Fibroblast of skin of left biceps (primary cell): ENCODE measurements at regions not wholly inside any gene's neighbourhood (a gene's known extent, or its start where the extent isn't known, plus 50 kb on each side); places are given as distances from the start of the nearest gene placed in this dataset.
"Not testable (repeated sequence)": the region's sequence is repeated elsewhere in the genome, so short reads cannot be mapped to it uniquely, and the experiment has no call there.

ENCODE experiments used
- DNase-seq, 2 experiments: peaks; one replicate each; pipeline ENCODE4 v3.0.0-alpha.2; 2013; ENCODE audit warnings: low read depth in 2 of 2

DNA sequence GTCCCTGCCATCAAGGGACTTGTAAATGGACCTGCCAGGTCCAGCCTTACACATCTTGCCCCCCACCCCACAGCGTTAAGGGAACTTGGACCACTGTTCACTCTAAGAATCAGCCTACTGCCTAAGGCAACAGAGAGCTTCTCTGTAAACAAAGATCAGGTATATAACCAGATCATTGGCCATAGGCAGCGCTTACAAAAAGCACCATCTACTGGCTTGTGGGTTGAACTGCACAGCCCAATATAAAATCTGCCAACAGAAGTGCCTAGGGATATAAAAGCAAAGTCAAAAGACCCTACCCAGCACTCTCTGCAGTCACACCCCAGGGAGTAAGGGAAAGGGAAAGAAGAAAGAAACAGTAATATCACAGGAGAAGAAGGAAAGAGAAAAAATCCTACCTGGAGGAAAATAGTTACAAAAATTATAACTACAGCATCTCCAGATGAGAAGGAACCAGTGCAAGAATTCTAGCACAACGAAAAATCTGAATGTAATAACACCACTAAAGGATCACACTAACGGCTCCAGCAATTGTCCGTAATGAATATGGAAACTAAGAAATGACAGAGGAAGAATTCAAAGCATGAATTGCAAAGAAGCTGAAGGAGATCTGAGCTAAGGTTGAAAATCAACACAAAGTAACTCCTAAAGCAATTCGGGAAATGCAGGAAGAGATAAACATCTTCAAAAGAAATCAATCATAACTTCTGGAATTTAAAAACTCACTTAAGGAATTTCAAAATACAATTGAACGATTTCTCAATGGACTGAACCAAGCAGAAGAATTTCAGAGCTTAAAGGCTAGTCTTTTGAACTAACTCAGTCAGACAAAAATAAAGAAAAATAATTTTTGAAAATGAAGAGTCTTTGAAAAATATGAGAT is 95.2 kb upstream of the PCED1B start:
- DNase-seq: peak in 1 of 2 experiments; percentile 29

DNA sequence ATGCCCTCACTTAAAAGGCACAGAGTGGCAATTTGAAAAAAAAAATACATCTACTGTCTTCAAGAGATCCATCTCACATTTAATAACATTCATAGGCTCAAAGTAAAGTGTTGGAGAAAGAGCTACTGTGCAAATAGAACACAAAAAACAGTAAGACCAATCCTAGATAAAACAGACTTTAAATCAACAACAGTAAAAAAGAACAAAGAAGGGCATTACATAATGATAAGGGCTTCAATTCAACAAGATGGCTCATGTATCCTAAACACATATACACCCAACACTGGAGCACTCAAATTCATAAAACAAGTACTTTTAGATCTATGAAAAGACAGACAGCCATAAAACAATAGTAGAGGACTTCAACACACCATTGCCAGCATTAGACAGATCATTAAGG is 93.6 kb upstream of the PCED1B start:
- no peak for DNase-seq

DNA sequence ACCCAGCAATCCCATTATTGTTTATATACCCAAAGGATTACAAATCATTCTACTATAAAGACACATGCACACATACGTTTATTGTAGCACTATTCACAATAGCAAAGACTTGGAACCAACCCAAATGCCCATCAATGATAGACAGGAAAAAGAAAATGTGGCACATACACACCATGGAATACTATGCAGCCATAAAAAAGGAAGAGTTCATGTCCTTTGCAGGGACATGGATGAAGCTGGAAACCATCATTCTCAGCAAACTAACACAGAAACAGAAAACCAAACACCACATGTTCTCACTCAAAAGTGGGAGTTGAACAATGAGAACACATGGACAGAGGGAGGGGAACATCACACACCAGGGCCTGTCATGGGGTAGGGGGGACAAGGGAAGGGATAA is 91.3 kb upstream of the PCED1B start:
- DNase-seq: not testable (repeated sequence)

DNA sequence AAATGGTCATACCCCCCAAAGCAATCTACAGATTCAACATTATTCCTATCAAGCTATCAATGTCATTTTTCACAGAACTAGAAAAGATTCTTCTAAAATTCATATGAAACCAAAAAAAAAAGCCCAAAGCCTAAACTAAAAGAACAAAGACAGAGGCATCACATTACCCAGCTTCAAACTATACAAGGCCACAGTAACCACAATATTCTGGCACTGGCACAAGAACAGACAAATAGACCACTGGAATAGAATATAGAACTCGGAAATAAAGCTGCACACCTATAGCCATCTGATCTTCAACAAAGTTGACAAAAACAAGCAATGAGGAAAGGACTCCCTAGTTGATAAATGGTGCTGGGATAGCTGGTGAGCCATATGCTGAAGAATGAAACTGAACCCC is 89.2 kb upstream of the PCED1B start:
- DNase-seq: no peak

DNA sequence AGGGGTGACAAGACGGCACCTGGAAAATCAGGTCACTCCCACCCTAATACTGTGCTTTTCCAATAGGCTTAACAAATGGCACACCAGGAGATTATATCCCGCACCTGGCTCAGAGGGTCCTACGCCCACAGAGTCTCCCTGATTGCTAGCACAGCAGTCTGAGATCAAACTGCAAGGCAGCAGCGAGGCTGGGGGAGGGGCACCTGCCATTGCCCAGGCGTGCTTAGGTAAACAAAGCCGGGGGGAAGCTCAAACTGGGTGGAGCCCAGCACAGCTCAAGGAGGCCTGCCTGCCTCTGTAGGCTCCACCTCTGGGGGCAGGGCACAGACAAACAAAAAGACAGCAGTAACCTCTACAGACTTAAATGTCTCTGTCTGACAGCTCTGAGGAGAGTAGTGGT is 87.4 kb upstream of the PCED1B start:
- not testable (repeated sequence) for DNase-seq

DNA sequence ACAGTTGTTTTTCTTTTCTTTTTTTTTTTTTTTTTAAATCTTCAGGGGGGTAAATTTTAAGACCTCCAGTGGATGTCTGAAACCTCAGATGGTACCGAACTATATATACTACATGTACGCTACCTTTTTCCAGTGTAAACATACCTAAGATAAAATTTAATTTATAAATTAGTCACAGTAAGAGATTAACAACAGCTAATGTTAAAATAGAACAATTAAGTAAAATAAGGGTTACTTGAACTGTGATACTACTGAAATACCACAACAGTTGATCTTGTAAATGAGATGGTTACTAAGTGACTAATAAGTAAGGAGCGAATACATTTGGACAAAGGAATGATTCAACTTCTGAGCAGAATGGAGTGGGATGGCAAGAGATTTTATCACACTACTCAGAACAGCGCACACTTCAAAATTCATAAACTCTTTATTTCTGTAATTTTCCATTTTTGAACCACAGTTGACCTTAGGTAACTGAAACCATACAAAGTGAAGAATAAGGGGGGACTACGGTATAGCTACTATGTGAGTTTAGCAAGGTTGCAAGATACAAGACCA is 80.5 kb upstream of the PCED1B start:
- no peak for DNase-seq

DNA sequence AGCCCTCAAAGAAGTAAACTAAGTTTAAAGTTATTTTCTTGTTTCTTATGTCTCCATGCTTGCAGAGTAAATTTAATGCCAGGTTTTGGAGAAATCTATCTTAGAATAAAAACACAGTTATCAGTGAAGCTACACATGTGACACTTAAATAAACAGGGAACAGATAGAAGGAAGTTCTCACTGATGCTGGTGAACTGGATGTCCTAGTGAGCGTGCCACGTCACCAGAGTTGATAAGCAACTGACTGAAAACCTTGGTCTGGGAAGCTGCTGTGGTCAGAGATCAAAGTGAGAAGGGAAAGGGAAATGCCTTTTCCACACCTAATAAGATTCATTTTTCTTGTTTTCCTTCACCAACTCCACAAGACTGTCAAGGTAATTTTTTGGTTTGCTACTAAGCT is 74.8 kb upstream of the PCED1B start:
- DNase-seq: no peak

DNA sequence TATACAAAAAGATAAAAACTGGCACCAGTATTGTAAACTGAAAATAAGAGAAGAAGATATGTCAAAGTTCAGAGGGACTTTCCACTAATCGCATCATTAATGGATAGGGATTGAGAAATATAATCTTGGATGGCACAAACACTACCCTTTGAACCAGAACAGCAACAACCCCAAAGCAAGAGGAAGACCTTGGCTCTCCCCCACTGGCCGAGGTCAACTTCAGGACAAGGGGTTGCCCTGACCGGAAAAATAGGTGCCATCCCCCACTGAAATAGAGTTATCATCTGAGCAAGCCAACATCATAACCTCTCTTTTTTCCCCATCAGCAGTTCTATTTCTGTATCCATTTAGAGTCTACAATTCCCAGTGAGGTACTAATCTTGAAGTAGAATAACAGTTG is 72.4 kb upstream of the PCED1B start:
- DNase-seq: no peak

DNA sequence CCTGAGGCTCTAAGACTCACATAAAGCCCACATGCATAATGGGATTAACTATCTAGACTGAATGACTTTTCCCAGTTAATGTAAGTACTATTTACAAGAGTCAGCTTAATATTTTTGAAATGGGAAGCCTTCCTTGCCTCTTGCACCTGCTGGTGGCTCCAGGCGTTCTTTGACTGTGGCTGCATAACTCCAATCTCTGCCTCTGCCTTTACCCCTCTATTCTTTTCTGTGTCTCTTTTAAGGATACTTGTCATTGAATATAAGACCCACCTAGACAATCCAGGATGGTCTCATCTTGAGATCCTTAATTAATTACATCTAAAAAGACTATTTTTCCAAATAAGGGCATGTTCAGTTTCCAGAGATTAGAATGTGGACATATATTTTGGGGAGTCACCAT is 66.9 kb upstream of the PCED1B start:
- no peak for DNase-seq

DNA sequence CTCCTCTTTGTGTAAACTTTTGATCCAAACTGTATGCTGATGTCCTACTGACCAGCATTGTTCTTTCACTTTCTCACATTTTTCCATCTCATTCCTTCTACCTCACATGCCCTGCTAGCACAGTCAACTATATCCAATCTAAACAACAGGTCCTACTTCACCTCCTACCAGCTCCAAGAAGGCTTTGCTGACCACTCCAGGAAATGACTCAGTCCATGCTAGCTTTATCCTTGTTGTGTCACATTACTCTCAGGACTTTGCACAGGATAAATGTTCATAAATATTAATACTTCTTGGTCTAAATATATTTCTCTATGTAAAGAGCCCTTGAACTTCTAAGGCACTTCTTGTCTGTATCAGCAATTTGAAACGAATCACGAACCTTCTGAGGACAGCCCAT is 64.9 kb upstream of the PCED1B start:
- DNase-seq: no peak

DNA sequence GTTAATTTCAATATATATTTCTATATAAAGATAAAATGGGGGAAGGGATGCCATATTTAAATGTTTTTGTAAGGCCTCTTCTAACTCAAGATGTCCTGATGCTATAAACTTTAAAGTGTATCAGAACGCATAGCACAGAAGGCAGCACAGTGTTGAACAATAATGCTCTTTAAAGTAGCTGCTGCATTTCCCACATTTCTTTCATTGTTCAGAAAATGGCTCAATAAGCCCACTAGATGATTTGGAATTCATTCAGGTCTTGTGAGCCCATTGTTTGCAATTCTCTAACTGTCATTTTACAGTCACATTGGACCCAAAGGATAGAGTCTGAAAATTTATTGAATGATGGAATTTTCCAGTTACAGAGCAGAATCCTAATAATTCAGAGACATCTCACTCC is 64.0 kb upstream of the PCED1B start:
- DNase-seq: no peak

DNA sequence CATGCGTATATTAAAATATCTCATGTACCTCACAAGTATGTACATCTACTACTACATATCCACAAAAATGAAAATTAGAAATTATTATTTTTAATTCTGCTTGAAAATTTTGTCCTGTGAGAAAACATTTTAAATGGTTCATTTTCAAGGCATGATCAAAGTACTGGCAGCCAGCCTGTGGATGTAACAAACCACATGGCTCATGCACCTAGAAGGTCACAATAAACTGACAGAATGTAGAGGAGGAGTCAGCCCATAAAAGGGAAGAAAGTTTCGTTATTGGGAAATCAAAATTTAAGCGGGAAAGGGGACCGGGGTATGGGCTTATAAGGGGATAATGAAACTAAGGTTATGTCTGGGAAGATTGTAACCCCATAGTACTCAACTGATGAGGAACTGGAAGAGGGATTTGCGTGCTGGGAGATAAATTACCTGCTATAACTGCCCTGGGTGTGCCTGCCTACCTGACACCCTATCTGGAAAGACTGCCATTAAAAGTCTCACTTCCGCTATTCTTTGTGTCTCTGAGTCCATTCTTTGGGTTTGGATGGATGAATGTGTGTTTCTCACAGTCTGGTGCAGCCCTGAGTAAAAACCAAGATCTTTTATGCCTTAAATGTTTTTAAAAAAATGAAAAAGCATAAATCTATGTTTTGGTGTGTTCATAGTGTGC is 62.2 kb upstream of the PCED1B start:
- no peak for DNase-seq

DNA sequence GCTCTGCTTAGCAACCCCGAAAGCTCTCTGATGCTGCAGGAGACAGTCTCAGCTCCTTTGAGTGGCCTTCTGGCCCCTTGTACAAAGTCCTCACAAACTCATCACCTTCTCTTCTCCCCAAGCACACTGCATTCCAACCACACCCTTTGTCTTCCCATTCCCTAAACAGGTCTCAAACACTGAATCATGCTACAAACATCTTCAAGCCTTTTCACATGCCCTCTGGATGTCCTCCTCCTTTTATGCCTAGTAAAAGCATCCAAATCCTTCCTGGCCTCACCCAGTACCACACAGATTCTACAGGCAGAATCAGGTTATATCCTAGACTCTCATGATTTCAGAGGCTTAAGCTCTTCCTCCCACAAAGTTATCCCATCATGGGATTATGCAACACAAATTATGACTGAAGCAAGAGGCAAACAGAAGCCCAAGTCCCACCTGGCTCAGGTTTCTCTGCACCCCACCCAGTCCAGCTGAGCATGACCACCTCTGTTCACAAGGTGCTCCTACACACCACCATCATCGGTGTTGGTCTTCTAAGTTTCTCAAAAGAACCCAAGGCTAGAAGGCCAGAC is 61.4 kb upstream of the PCED1B start:
- no peak for DNase-seq

DNA sequence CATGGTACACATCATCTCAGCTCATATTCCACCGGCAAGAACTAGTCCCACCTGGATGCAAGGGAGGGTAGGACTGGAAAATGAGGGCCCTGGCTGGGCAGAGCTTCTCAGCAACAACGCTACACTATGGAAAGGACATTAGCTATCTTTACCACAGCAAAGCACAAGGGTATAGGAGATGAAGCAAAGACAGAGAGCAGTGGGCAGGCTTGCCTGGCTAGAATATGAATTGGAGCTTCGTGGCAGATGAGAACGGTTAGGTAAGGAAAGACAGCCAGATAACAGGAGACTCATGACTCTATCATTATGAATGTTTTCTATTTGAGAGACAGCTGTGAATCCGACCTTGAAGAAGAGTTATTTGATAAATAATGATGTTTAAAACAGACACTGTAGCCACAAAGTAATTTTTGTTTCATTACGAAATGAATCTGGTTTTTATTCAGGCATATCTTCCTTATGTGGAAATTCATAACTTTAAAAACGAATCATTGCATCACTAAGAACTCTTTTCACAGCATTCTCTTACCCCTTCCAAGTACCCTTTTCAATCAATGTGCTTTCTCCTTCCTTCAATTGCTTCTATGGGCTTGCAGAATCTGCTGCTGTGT is 59.1 kb upstream of the PCED1B start:
- no peak for DNase-seq

DNA sequence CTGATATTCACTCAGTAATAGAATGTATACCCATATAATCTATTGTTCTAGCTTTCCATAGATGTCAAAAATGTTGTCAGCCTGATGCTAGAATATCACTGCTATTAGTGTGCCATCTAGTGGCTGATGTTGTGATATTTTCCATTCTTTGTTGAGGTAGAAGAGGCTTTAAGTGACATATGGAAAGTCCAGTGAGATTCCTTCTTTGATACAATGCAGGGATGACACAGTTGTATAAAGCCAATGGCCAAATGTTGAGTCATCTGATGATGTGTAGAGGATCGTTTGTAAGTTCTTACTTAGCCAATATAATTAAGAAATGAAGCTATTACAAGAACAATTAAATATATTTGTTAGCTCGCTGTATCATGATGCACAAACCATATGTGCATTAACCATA is 58.1 kb upstream of the PCED1B start:
- DNase-seq: peak; percentile 70 to 73

DNA sequence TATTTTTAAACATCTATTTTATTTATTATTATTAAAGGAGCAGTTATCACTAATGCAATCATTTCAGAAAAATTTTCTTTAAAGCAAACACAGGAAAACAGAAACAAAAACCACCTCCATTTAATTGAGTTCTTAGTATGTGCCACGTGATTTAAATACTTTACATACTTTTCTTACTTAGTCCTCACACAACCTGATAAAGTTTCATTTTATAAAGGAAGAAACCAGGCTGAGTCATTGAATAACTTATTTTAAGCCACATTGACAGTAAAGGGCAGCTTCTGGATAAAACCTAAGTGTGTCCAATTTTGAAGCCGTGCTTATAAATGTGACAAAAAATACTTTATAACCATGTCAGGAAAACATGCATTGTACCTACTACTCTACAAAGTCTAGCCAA is 57.1 kb upstream of the PCED1B start:
- DNase-seq: peak; percentile 39 to 44

DNA sequence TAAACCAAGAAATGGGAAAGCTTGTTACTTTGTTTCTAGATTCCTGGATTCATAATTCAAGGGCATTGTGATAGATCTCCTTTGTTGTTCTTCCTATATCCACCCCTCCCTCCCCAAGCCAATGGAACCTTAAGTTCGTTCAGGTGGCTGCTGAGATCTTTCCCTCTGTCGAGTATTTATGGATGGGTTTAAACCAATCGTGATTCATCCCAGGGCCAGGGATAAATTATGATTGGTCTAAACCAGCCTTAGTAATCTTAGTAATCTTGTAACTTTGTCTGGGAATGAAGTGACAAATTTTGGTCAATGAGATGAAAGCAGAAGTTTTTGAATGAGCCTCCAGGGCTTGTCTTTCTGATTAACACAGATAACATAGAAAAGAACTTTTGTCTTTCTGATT is 56.1 kb upstream of the PCED1B start:
- no peak for DNase-seq

DNA sequence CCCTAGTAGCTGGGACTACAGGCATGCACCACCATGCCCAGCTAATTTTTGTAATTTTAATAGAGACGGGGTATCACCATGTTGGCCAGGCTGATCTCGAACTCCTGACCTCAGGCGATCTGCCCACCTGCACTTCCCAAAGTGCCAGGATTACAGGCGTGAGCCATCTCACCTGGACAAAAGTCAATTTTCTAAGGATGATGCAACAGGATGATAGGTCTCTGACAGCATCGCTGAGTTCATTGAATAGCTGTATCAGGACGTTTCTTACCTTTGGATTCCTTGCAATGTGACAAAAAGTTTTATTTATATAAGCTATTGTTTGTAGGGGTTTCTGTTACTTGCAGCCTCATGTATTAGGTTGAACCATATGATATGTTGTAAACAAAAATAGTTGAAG is 55.5 kb upstream of the PCED1B start:
- DNase-seq: no peak

DNA sequence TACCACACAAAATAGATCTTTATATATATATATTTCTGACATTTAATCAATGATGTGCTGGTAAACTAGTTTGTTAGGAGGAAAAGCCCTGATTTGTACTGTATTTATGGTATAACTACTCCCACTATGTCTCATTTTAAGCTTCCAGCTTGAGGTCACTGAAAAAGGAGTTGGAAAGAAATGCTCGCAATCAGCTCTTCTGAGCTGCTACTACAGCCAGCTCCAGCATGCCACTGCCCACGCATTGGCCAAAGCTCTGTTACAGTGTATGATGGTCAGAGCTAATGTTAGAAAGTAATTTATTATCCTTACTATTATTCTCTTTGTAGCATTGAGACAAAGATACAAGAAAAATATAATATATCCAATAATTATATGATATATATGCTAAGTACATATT is 55.0 kb upstream of the PCED1B start:
- DNase-seq: no peak

DNA sequence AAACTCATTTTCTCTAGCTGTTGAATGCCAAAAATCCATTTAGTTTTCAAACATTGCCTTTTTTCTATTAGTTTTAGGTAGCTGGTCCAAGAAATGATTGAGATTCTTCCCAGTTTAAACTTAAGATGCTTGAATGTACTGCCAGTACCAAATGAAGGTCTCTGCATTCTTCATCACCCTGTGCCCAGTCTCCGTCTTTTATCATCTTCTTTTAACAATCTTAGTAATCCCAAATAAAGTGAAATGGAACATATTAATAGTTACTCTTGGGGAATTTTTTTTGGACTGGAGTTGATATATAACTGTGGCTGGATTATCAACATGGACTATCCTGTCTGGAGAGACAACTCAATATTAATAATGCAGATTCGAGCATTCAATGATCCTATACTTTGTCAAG is 54.1 kb upstream of the PCED1B start:
- DNase-seq: no peak

DNA sequence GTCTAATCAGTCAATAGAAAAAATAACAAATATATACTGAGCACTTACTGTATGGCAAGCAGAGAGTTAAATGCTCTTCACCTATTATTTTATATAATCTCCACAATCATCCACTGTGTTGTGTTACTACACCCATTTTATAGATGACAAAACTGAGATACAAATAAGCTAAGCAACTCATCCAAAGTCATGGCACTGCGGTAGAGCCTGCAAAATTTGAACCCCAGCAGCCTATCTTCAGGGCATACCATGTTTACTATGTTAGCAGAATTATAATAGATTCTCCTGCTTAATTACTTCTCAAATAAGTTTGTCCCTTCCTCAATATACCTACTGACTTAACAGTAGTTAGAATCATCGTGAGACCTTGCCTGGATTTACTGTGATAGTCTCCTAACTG is 53.6 kb upstream of the PCED1B start:
- DNase-seq: no peak

DNA sequence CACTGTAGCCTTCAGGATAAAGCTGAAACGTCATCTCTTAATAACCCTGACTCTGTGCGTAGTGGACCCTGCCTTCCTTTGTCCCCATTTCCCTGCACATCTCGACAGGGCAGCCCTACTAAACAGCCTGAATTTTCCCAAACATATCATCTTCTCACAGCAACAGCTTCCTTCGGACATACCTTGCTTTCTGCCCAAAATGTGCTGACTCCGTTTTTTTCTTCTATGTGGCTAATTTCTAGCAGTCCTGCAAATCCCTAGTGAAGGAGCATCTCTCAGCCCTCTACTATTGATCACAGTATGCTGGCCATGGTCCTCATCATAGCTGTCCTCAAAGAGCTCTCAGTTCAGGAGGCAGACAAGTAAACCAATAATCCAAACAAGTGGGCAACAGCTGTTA is 53.1 kb upstream of the PCED1B start:
- no peak for DNase-seq
